ENCODE measurements at regions not wholly inside any gene's neighbourhood (a gene's known extent, or its start where the extent isn't known, plus 50 kb on each side); places are given as distances from the start of the nearest gene placed in this dataset.

DNA sequence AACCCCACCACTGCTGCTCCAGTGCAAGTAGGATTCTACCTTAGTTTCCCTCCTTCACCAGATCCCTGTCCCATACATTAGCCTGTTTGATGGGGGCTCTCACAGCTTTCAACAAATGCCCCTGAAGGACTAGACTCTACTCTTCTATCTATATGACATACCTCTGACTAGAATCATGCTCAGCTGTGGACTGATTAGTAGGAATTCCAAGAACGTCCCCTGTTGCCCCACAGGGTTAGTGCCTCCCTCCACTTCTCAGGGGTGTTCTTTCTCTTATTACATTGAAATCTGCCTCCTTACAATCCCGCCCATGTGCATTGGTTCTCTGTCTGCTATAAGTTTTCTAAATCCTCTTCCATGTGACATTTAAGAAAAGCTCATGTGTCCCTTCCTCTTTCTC, 375.9 kb upstream of the DUSP10 start:
- no peak overlapping the region for H3T11ph ChIP-seq (ENCODE audit: low read length)
- H3K4me1 Mint-ChIP-seq = no peaks in the 10 kb centered on the region
- no peaks in the 10 kb centered on the region for H3K27me3 ChIP-seq (ENCODE audit: insufficient read depth, low read length)
- no peak overlapping the region for H2BK12ac ChIP-seq (ENCODE audit: insufficient read length, low read depth, low read length)
- no peaks in the 10 kb centered on the region for H4K20me1 ChIP-seq (ENCODE audit: control insufficient read depth, insufficient read depth, insufficient read length)
- no peaks in the 10 kb centered on the region for H3K23me2 ChIP-seq (ENCODE audit: insufficient read length, low read depth, low read length, poor library complexity, severe bottlenecking)
- no peaks in the 10 kb centered on the region for H3K36me3 Mint-ChIP-seq (ENCODE audit: insufficient read depth in 1 of 3, low read depth in 3 of 3)
- H2AFZ ChIP-seq (ENCODE audit: low read length) = no peak overlapping the region
- H4K91ac ChIP-seq (ENCODE audit: insufficient read length, low read depth, low read length) = no peak overlapping the region
- no peak overlapping the region for H4K5ac ChIP-seq (ENCODE audit: insufficient read length, low read depth, low read length)
- H3K4me2 ChIP-seq (ENCODE audit: insufficient read depth, insufficient read length, low read length) = no peak overlapping the region
- H2BK15ac ChIP-seq (ENCODE audit: low read depth, low read length) = no peak overlapping the region
- H2BK5ac ChIP-seq (ENCODE audit: insufficient read length, low read length) = no peak overlapping the region
- no peaks in the 10 kb centered on the region for H3K79me1 ChIP-seq (ENCODE audit: insufficient read depth, low read depth, low read length, poor library complexity, severe bottlenecking)
- H3K14ac ChIP-seq (ENCODE audit: insufficient read depth, low read length) = no peak overlapping the region
- H3K27ac ChIP-seq (ENCODE audit: insufficient read length, low read depth, low read length) = no peak overlapping the region
- no peaks in the 10 kb centered on the region for H3K27me3 Mint-ChIP-seq (ENCODE audit: low read depth)
- no CpG with 5 or more reads among the region's 2 CpGs for WGBS (ENCODE audit: extremely low coverage, insufficient read length, low lambda C conversion rate)
- H3K4me3 Mint-ChIP-seq = no peak overlapping the region
- H3K4me1 ChIP-seq (ENCODE audit: insufficient read depth, low read length) = no peaks in the 10 kb centered on the region
- H3K18ac ChIP-seq (ENCODE audit: insufficient read length, low read depth, low read length) = no peak overlapping the region
- no peak overlapping the region for H2BK120ac ChIP-seq (ENCODE audit: low read depth, low read length, poor library complexity, severe bottlenecking)
- no peaks in the 10 kb centered on the region for H3K9me3 ChIP-seq (ENCODE audit: control insufficient read depth, low read depth, low read length)
- no peaks in the 10 kb centered on the region for H3K79me2 ChIP-seq (ENCODE audit: insufficient read depth, low read length)
- no peak overlapping the region for H3K27ac Mint-ChIP-seq
- no peak overlapping the region for H2BK20ac ChIP-seq (ENCODE audit: low read depth, low read length, poor library complexity, severe bottlenecking)
- H4K8ac ChIP-seq (replicated peaks; ENCODE audit: insufficient read length, low read depth, low read length) = no peak overlapping the region
- H3K9ac ChIP-seq (ENCODE audit: extremely low read depth, insufficient read length, low read length) = no peak overlapping the region
- H3K56ac ChIP-seq (ENCODE audit: insufficient read length, low read depth, low read length) = no peak overlapping the region
- H3K23ac ChIP-seq (ENCODE audit: insufficient read length, low read depth, low read length) = no peak overlapping the region
- H3K4ac ChIP-seq (ENCODE audit: low read depth, low read length) = no peak overlapping the region
- no peak for TF ChIP-seq CTCF (conservative IDR thresholded peaks at IDR 0.05)
- no peak for DNase-seq
- H2AK5ac ChIP-seq (ENCODE audit: insufficient read length, low read length) = no peak overlapping the region
- H3K9me3 Mint-ChIP-seq = no peaks in the 10 kb centered on the region
